Common myeloid progenitor, CD34-positive (primary cell): ENCODE measurements at regions not wholly inside any gene's neighbourhood (a gene's known extent, or its start where the extent isn't known, plus 50 kb on each side); places are given as distances from the start of the nearest gene placed in this dataset.

Source experiments
- CTCF ChIA-PET: fragments of 350-600 bp; sonication (Branson Sonifier 250); formaldehyde crosslinking; loops from one replicate; lab custom pipeline; 2021; ENCODE audit warnings: antibody characterized with exemption; lab: Charles Lee
- POLR2A ChIA-PET: fragments of 350-600 bp; sonication (Branson Sonifier 250); formaldehyde crosslinking; loops from one replicate; lab custom pipeline; 2021; ENCODE audit warnings: antibody characterized with exemption; lab: Charles Lee
- DNase-seq, 3 donors: peaks; one replicate each; pipeline versions ENCODE4 v3.0.0 to v3.0.0-alpha.2; 2013
- H3K27ac ChIP-seq, 2 experiments: 1 replicate in 1 of 2; 2 replicates in 1 of 2; pipeline ENCODE4 v1.7.0; 2013; ENCODE audit warnings: inconsistent platforms in 2 of 2, low read length in 2 of 2, mild to moderate bottlenecking in 2 of 2, low read depth in 1 of 2, moderate library complexity in 1 of 2; ENCODE audit not compliant: severe bottlenecking in 2 of 2, insufficient read depth in 1 of 2, poor library complexity in 1 of 2
- H3K27me3 ChIP-seq, 5 experiments: replicated peaks in 2 of 5; 1 replicate in 3 of 5; 2 replicates in 2 of 5; pipeline versions ENCODE4 v1.6.1 to v1.7.0; 2013; ENCODE audit warnings: low read length in 4 of 5, mild to moderate bottlenecking in 2 of 5, moderate library complexity in 2 of 5, inconsistent platforms in 1 of 5; ENCODE audit not compliant: insufficient read depth in 5 of 5, control insufficient read depth in 4 of 5
- H3K36me3 ChIP-seq, 4 experiments: 1 replicate in 2 of 4; 2 replicates in 2 of 4; pipeline versions ENCODE4 v1.6.1 to v1.7.0; 2013; ENCODE audit warnings: low read length in 3 of 4, control low read depth in 1 of 4, mild to moderate bottlenecking in 1 of 4; ENCODE audit not compliant: control insufficient read depth in 4 of 4, insufficient read depth in 4 of 4
- H3K4me1 ChIP-seq, 4 experiments: 1 replicate in 3 of 4; 2 replicates in 1 of 4; pipeline versions ENCODE4 v1.6.1 to v1.7.1; 2013; ENCODE audit warnings: low read length in 3 of 4, mild to moderate bottlenecking in 3 of 4, control low read depth in 1 of 4, inconsistent platforms in 1 of 4, moderate library complexity in 1 of 4; ENCODE audit not compliant: control insufficient read depth in 4 of 4, insufficient read depth in 4 of 4; ENCODE audit errors: control extremely low read depth in 1 of 4
- H3K4me3 ChIP-seq, 7 experiments: 1 replicate in 4 of 7; 2 replicates in 3 of 7; pipeline versions ENCODE4 v1.5.1 to v1.7.0; 2013; ENCODE audit warnings: mild to moderate bottlenecking in 7 of 7, low read length in 6 of 7, moderate library complexity in 6 of 7, inconsistent platforms in 2 of 7, low read depth in 2 of 7, control low read depth in 1 of 7; ENCODE audit not compliant: insufficient read depth in 4 of 7, control insufficient read depth in 1 of 7; ENCODE audit errors: extremely low read depth in 1 of 7
- H3K9me3 ChIP-seq, 5 experiments: 1 replicate in 4 of 5; 2 replicates in 1 of 5; pipeline versions ENCODE4 v1.6.1 to v1.7.1; 2013; ENCODE audit warnings: low read length in 4 of 5, mild to moderate bottlenecking in 2 of 5, inconsistent platforms in 1 of 5, low read depth in 1 of 5, moderate library complexity in 1 of 5; ENCODE audit not compliant: control insufficient read depth in 4 of 5, insufficient read depth in 2 of 5; ENCODE audit errors: control extremely low read depth in 1 of 5
- WGBS: methylation state at CpG from one replicate; pipeline ENCODE4 v1.1.5; 2013; ENCODE audit not compliant: insufficient coverage; 5-methylcytosine and 5-hydroxymethylcytosine counted together

DNA sequence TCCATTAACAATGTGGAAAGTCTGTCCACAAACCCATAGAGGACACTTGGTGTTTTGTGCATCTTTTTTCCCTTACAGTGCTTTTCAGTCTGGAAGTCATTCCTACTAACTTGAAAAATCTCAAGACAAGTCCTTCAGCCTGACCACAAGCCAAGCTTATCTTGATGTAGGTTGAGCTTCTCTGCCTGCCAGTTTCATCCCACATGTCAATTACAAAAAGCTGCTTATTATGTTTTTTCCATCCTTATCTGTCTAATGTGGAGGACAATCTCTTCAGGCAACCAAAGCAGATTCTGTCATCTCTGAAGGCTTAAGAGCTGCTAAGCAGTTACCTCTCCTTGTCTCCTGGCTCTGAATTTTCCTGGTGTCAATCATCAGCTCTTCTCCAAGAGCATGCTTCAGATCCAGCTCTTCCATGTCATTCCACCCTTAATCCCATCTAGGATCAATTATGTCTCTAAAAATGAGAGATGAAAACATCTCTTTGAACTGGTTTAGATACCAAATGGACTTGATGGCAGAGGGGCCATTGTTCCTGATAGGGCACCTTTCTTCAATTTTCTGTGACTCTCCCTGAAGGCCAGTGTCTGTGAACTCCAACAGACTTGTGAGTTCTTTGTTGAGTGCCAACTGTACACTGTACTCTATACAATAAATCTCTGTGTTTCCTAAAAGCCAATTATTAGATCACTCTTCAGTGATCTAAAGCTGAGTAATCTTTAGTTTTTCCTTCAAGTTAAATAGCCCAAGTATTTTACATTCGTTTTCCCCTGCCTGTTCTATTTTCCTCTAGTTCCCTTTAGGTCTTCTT is 208.6 kb downstream of the RBM43 start:
- ChIA-PET POLR2A (no interaction called here), CTCF (interaction anchor here (0.6 kb wide), 1 partner anchor 347 kb away, joined by 3 read pairs; no protein-coding TSS in a partner anchor)
- H3K27me3 ChIP-seq: peaks cover 0 to 3% (median 0%) of the 10 kb centered on the region in 5 experiments
- DNase-seq: no peak
- H3K9me3 ChIP-seq: no peaks in the 10 kb centered on the region
- H3K4me1 ChIP-seq: no peaks in the 10 kb centered on the region
- H3K27ac ChIP-seq: no peak overlapping the region
- no peak overlapping the region for H3K4me3 ChIP-seq
- WGBS: 80% methylated on average over 1 of the region's 1 CpG
- H3K36me3 ChIP-seq: no peaks in the 10 kb centered on the region

DNA sequence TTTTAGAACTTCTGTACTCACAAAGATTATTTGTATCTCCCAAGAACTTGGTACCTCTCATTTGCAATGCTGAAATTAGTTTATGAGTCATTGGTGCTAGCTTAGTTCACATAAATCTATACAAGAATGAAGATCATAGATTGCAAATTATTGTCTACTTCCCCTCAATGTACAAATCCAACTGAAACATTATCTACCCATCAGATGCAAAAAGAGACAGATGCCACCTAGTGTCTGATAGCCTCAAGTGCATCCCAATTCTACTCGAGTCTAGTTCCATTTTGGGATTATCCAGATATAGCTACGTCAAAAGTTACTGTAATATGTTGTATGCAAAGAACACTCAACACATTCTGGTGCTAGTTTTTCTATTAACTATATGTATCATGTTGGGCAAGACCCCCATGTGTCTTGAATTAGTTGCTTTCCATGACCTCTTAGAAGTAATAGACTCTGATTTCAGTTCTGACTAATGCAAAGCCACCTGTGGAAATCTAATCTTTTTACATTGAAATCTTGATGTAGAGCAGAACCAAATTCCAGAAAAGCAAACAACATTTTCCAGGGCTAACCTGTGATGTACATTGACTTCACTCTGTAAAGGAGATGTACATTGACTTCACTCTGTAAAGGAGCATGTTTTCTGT is 210.0 kb downstream of the RBM43 start:
- ChIA-PET CTCF (interaction anchor here (1.0 to 2.0 kb wide), 4 partner anchors 10 to 66 kb away, joined by 3 to 5 read pairs (median 4); no protein-coding TSS in a partner anchor), POLR2A (no interaction called here)
- no peaks in the 10 kb centered on the region for H3K36me3 ChIP-seq
- H3K9me3 ChIP-seq: no peaks in the 10 kb centered on the region
- H3K27ac ChIP-seq: no peak overlapping the region
- DNase-seq: peak; percentile 22 to 47 (median 38)
- no CpG with 5 or more reads among the region's 2 CpGs for WGBS
- no peaks in the 10 kb centered on the region for H3K4me1 ChIP-seq
- H3K4me3 ChIP-seq: no peak overlapping the region
- peaks cover 0 to 3% (median 0%) of the 10 kb centered on the region in 5 experiments for H3K27me3 ChIP-seq

DNA sequence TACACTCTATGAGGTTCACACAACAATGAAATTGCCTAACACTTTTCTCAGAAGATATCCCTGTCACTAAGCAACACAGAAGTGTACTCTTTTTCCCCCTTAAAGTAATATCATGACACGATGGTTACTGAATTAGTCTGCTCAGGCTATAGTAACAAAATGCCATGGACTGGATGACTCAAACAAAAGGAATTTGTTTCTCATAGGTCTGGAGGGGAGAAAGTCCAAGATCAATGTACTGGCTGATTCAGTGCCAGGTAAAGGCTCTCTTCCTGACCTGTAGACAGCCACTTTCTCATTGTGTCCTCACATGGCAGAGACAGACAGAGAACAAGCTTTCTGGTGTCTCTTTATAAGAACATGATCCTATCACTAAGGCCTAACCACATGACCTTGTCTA is 211.9 kb downstream of the RBM43 start:
- CTCF ChIA-PET: interaction anchor here (0.9 to 1.2 kb wide), 3 partner anchors 8 to 1452 kb away, joined by 3 to 5 read pairs (median 3); no protein-coding TSS in a partner anchor
- DNase-seq: no peak
- POLR2A ChIA-PET: no interaction called here
- Histone ChIP-seq H3K27me3 (peaks cover 0 to 3% (median 0%) of the 10 kb centered on the region in 5 experiments), H3K4me3 (no peak overlapping the region), H3K9me3 (no peaks in the 10 kb centered on the region), H3K36me3 (no peaks in the 10 kb centered on the region), H3K27ac (no peak overlapping the region), H3K4me1 (no peaks in the 10 kb centered on the region)
- 100% methylated on average over 1 of the region's 1 CpG for WGBS

DNA sequence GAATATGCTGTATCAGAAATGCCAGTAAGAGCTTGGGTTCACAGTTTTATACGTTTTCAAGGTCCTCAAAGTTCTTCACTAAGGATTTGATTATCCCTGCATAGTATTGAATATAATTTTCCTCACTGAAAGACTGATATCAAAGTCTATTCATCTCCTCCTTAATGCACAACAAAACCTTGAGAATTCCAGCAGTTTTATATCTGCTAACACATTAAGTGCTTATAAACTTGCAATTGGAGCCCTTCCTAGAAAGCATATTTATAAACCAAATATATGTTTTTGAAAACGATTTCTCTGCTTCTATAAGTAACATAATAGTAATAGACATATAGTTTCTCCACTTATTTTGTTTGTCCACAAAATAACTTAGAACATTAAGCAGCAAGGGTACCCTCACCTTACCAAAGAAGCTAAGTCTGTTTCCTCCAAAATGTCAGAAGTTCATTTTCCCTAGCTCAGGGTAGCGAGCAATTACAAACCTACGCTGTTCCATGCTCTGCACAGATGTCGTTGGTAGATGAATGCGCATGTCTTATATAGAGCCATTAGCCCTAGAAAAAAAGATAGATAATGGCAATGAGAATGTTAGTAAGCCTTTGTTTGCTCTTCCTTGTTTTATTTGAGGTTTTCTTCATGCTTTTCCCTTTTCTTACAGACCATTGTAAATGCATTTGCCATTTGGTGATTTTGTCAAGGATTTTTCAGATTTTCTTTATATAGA is 213.2 kb downstream of the RBM43 start:
- 100% methylated on average over 4 of the region's 6 CpGs for WGBS
- DNase-seq: no peak
- Histone ChIP-seq H3K9me3 (no peaks in the 10 kb centered on the region), H3K4me1 (no peaks in the 10 kb centered on the region), H3K27me3 (peaks cover 0 to 3% (median 0%) of the 10 kb centered on the region in 5 experiments), H3K36me3 (no peaks in the 10 kb centered on the region), H3K4me3 (no peak overlapping the region), H3K27ac (no peak overlapping the region)
- POLR2A ChIA-PET: no interaction called here
- CTCF ChIA-PET: no interaction called here

DNA sequence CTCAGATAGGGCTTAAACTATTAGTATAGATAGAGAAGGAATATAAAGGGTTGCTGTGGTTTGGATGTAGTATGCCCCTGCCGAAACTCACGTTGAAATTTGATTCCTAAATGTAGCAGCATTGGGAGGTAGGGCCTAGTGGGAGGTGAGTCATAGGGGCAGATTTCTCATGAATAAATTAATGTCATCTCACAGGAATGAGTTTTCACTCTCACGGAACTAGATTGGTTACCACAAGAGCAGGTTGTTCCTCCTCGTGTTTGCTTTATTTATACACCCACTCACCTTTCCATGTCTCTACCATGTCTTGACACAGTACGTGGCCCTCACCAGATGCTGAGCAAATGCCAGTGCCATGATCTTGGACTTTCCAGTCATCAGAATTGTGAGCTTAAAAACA is 218.2 kb downstream of the RBM43 start:
- POLR2A ChIA-PET: interaction anchor here (0.5 kb wide), 1 partner anchor 51 kb away, joined by 4 read pairs; no protein-coding TSS in a partner anchor
- Histone ChIP-seq H3K4me1 (no peaks in the 10 kb centered on the region), H3K36me3 (no peaks in the 10 kb centered on the region), H3K27ac (no peak overlapping the region), H3K4me3 (no peak overlapping the region), H3K9me3 (no peaks in the 10 kb centered on the region), H3K27me3 (peaks cover 0 to under 1% (median 0%) of the 10 kb centered on the region in 5 experiments)
- CTCF ChIA-PET: no interaction called here
- 84% methylated on average over 5 of the region's 5 CpGs for WGBS
- DNase-seq: no peak

DNA sequence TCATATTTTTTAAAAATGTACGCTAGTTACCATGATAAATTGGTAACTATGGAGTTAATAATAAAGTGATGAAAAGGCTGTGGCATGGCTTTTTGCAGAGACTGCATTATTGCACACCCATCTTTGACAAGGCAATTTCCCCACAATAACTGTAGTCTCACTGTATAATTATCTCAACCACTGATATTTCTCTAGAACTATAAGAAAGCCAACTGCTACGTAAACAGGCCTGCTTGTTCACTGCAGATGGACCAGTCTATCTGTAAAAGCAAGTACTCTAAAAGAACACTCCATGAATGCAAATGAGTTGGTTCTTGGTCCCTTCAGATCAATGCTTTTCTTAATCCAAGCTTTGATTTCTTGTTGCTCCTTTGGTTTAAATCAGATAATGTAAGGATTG is 218.7 kb downstream of the RBM43 start:
- ChIA-PET CTCF (no interaction called here), POLR2A (no interaction called here)
- Histone ChIP-seq H3K4me1 (no peaks in the 10 kb centered on the region), H3K27me3 (no peaks in the 10 kb centered on the region), H3K4me3 (no peak overlapping the region), H3K36me3 (no peaks in the 10 kb centered on the region), H3K9me3 (no peaks in the 10 kb centered on the region), H3K27ac (no peak overlapping the region)
- DNase-seq: no peak
- 100% methylated on average over 1 of the region's 2 CpGs for WGBS
